Vagina (tissue), 2 donors: ENCODE measurements at regions not wholly inside any gene's neighbourhood (a gene's known extent, or its start where the extent isn't known, plus 50 kb on each side); places are given as distances from the start of the nearest gene placed in this dataset.

Experiments used
- CTCF ChIP-seq, 3 experiments: fragments of 450-650 bp in 2 of 3; fragments of 200-600 bp in 1 of 3; sonication (generic) in 1 of 3; IDR thresholded peaks; one replicate each; pipeline ENCODE4 v1.5.1; 2017 to 2019; ENCODE audit warnings: antibody characterized with exemption in 3 of 3, mild to moderate bottlenecking in 2 of 3, moderate library complexity in 2 of 3
- POLR2A ChIP-seq, 2 donors: fragments of 450-650 bp; IDR thresholded peaks; one replicate each; pipeline ENCODE4 v1.6.1; 2017; ENCODE audit warnings: antibody characterized with exemption in 2 of 2, mild to moderate bottlenecking in 2 of 2, moderate library complexity in 2 of 2
- POLR2AphosphoS5 ChIP-seq, 2 donors: sonication (generic); formaldehyde crosslinking; IDR thresholded peaks; one replicate each; pipeline ENCODE4 v1.9.0; 2017; ENCODE audit warnings: antibody characterized with exemption in 2 of 2, mild to moderate bottlenecking in 2 of 2, low read depth in 1 of 2; ENCODE audit not compliant: insufficient read depth in 1 of 2

- no peak for TF ChIP-seq CTCF (IDR thresholded peaks at IDR 0.05)
- TF ChIP-seq POLR2A (IDR thresholded peaks at IDR 0.05), result no peak
- TF ChIP-seq POLR2AphosphoS5 (IDR thresholded peaks at IDR 0.05; ENCODE audit: insufficient read depth in 1 of 2, low read depth in 1 of 2), result no peak
Measured at GRCh38 chr9:2418619-2419018, 203.0 kb upstream of the VLDLR start.
